ENCODE measurements at regions not wholly inside any gene's neighbourhood (a gene's known extent, or its start where the extent isn't known, plus 50 kb on each side); places are given as distances from the start of the nearest gene placed in this dataset.
"Not testable (repeated sequence)": the region's sequence is repeated elsewhere in the genome, so short reads cannot be mapped to it uniquely, and the experiment has no call there.

- no peak overlapping the region for H3K27ac Mint-ChIP-seq
- no peak for DNase-seq
- no peaks in the 10 kb centered on the region for H3K27me3 Mint-ChIP-seq
- peaks cover 2% of the 10 kb centered on the region for H3K9me3 Mint-ChIP-seq
- H3K4me3 Mint-ChIP-seq: no peak overlapping the region
- H3K4me1 Mint-ChIP-seq (ENCODE audit: low read depth): no peaks in the 10 kb centered on the region
- H3K36me3 Mint-ChIP-seq (ENCODE audit: low read depth): no peaks in the 10 kb centered on the region
Measured at GRCh38 chr4:13783800-13784411, 156.4 kb upstream of the BOD1L1 start.

GRCh38 chr4:13793020-13793710 is 165.6 kb upstream of the BOD1L1 start:
- peaks cover 14% of the 10 kb centered on the region for H3K9me3 Mint-ChIP-seq
- DNase-seq: no peak
- H3K36me3 Mint-ChIP-seq (ENCODE audit: low read depth): no peaks in the 10 kb centered on the region
- H3K27me3 Mint-ChIP-seq: peaks cover 3% of the 10 kb centered on the region
- H3K27ac Mint-ChIP-seq: no peak overlapping the region
- no peak overlapping the region for H3K4me3 Mint-ChIP-seq
- H3K4me1 Mint-ChIP-seq (ENCODE audit: low read depth): no peaks in the 10 kb centered on the region

GRCh38 chr4:13794819-13795565 is 167.5 kb upstream of the BOD1L1 start:
- no peak overlapping the region for H3K4me3 Mint-ChIP-seq
- peaks cover 3% of the 10 kb centered on the region for H3K27me3 Mint-ChIP-seq
- no peaks in the 10 kb centered on the region for H3K36me3 Mint-ChIP-seq (ENCODE audit: low read depth)
- no peak overlapping the region for H3K27ac Mint-ChIP-seq
- H3K9me3 Mint-ChIP-seq: peaks cover 17% of the 10 kb centered on the region
- DNase-seq: no peak
- H3K4me1 Mint-ChIP-seq (ENCODE audit: low read depth): no peaks in the 10 kb centered on the region

GRCh38 chr4:13797061-13797460 is 169.5 kb upstream of the BOD1L1 start:
- H3K27me3 Mint-ChIP-seq: peaks cover 3% of the 10 kb centered on the region
- H3K9me3 Mint-ChIP-seq: peaks cover 15% of the 10 kb centered on the region
- H3K4me3 Mint-ChIP-seq: no peak overlapping the region
- no peaks in the 10 kb centered on the region for H3K4me1 Mint-ChIP-seq (ENCODE audit: low read depth)
- no peak overlapping the region for H3K27ac Mint-ChIP-seq
- DNase-seq: no peak
- H3K36me3 Mint-ChIP-seq (ENCODE audit: low read depth): no peaks in the 10 kb centered on the region

GRCh38 chr4:13815231-13815630 is 187.7 kb upstream of the BOD1L1 start:
- Mint-ChIP-seq H3K27ac (no peak overlapping the region), H3K9me3 (no peaks in the 10 kb centered on the region), H3K36me3 (ENCODE audit: low read depth) (no peaks in the 10 kb centered on the region), H3K4me1 (ENCODE audit: low read depth) (no peaks in the 10 kb centered on the region), H3K4me3 (no peak overlapping the region), H3K27me3 (no peaks in the 10 kb centered on the region)
- DNase-seq: no peak

GRCh38 chr4:13816472-13816871 is 188.9 kb upstream of the BOD1L1 start:
- H3K4me3 Mint-ChIP-seq: no peak overlapping the region
- no peaks in the 10 kb centered on the region for H3K36me3 Mint-ChIP-seq (ENCODE audit: low read depth)
- no peak overlapping the region for H3K27ac Mint-ChIP-seq
- no peaks in the 10 kb centered on the region for H3K9me3 Mint-ChIP-seq
- no peaks in the 10 kb centered on the region for H3K27me3 Mint-ChIP-seq
- no peak for DNase-seq
- no peaks in the 10 kb centered on the region for H3K4me1 Mint-ChIP-seq (ENCODE audit: low read depth)

GRCh38 chr4:13821522-13821921 is 194.0 kb upstream of the BOD1L1 start:
- H3K4me1 Mint-ChIP-seq (ENCODE audit: low read depth): no peaks in the 10 kb centered on the region
- no peaks in the 10 kb centered on the region for H3K36me3 Mint-ChIP-seq (ENCODE audit: low read depth)
- peaks cover 17% of the 10 kb centered on the region for H3K9me3 Mint-ChIP-seq
- no peak overlapping the region for H3K4me3 Mint-ChIP-seq
- no peak for DNase-seq
- no peaks in the 10 kb centered on the region for H3K27me3 Mint-ChIP-seq
- H3K27ac Mint-ChIP-seq: no peak overlapping the region

GRCh38 chr4:13825822-13826221 is 198.3 kb upstream of the BOD1L1 start:
- H3K36me3 Mint-ChIP-seq (ENCODE audit: low read depth); H3K4me3 Mint-ChIP-seq; H3K4me1 Mint-ChIP-seq (ENCODE audit: low read depth); H3K27me3 Mint-ChIP-seq; H3K27ac Mint-ChIP-seq; DNase-seq: not testable (repeated sequence)
- H3K9me3 Mint-ChIP-seq: peaks cover 18% of the 10 kb centered on the region

GRCh38 chr4:13829457-13829856 is 201.9 kb upstream of the BOD1L1 start:
- Mint-ChIP-seq H3K4me3 (no peak overlapping the region), H3K4me1 (ENCODE audit: low read depth) (no peaks in the 10 kb centered on the region), H3K27me3 (no peaks in the 10 kb centered on the region)

GRCh38 chr4:13830449-13830848 is 202.9 kb upstream of the BOD1L1 start:
- H3K27ac Mint-ChIP-seq: no peak overlapping the region

More at GRCh38 chr4:13829457-13829856, 201.9 kb upstream of the BOD1L1 start:
- no peak for DNase-seq
- no peak overlapping the region for H3K27ac Mint-ChIP-seq
- H3K9me3 Mint-ChIP-seq: peaks cover 9% of the 10 kb centered on the region
- no peaks in the 10 kb centered on the region for H3K36me3 Mint-ChIP-seq (ENCODE audit: low read depth)

GRCh38 chr4:13833171-13833804 is 205.8 kb upstream of the BOD1L1 start:
- Mint-ChIP-seq H3K36me3 (ENCODE audit: low read depth) (no peaks in the 10 kb centered on the region), H3K9me3 (no peaks in the 10 kb centered on the region), H3K4me1 (ENCODE audit: low read depth) (no peaks in the 10 kb centered on the region), H3K27ac (no peak overlapping the region), H3K4me3 (no peak overlapping the region), H3K27me3 (no peaks in the 10 kb centered on the region)
- DNase-seq: no peak

More at GRCh38 chr4:13830449-13830848, 202.9 kb upstream of the BOD1L1 start:
- DNase-seq: no peak
- no peaks in the 10 kb centered on the region for H3K27me3 Mint-ChIP-seq
- no peaks in the 10 kb centered on the region for H3K36me3 Mint-ChIP-seq (ENCODE audit: low read depth)
- peaks cover 5% of the 10 kb centered on the region for H3K9me3 Mint-ChIP-seq
- no peak overlapping the region for H3K4me3 Mint-ChIP-seq
- H3K4me1 Mint-ChIP-seq (ENCODE audit: low read depth): no peaks in the 10 kb centered on the region

- H3K27me3 Mint-ChIP-seq: no peaks in the 10 kb centered on the region
- no peak overlapping the region for H3K27ac Mint-ChIP-seq
- no peaks in the 10 kb centered on the region for H3K4me1 Mint-ChIP-seq (ENCODE audit: low read depth)
- H3K9me3 Mint-ChIP-seq: no peaks in the 10 kb centered on the region
- no peaks in the 10 kb centered on the region for H3K36me3 Mint-ChIP-seq (ENCODE audit: low read depth)
- H3K4me3 Mint-ChIP-seq: no peak overlapping the region
- no peak for DNase-seq
Measured at GRCh38 chr4:13836946-13837912, 209.7 kb upstream of the BOD1L1 start.

GRCh38 chr4:13840502-13841190 is 213.1 kb upstream of the BOD1L1 start:
- Mint-ChIP-seq H3K27me3 (no peaks in the 10 kb centered on the region), H3K36me3 (ENCODE audit: low read depth) (no peaks in the 10 kb centered on the region), H3K9me3 (no peaks in the 10 kb centered on the region), H3K4me1 (ENCODE audit: low read depth) (no peaks in the 10 kb centered on the region), H3K4me3 (no peak overlapping the region), H3K27ac (no peak overlapping the region)
- no peak for DNase-seq

Measured in activated T-cell treated with anti-CD3 and anti-CD28 coated beads, Interleukin-2, amount 50 U/mL, for 24 hours (primary cell).